DND-41 (cell line): ENCODE measurements at regions not wholly inside any gene's neighbourhood (a gene's known extent, or its start where the extent isn't known, plus 50 kb on each side); places are given as distances from the start of the nearest gene placed in this dataset.

Source experiments
- ATAC-seq: fragments of 200-7000 bp; cut with Tn5 transposase; 3 replicates; pipeline ENCODE4 v1.9.1; 2021; ENCODE audit warnings: low read depth; ENCODE audit not compliant: insufficient read depth
- DNase-seq: peaks from one replicate; pipeline ENCODE4 v3.0.0-alpha.2; 2020
- H2AFZ ChIP-seq: 2 replicates; pipeline ENCODE4 v1.6.0; 2012; ENCODE audit warnings: low read depth, low read length
- H3K27ac ChIP-seq: 2 replicates; pipeline ENCODE4 v1.5.1; 2012; ENCODE audit warnings: low read length, inconsistent platforms
- H3K27me3 ChIP-seq: fragments of 200-600 bp; sonication (generic); 2 replicates; pipeline ENCODE4 v1.6.0; 2012; ENCODE audit warnings: low read length, mild to moderate bottlenecking, inconsistent platforms; ENCODE audit not compliant: insufficient read depth, poor library complexity
- H3K36me3 ChIP-seq: 2 replicates; pipeline ENCODE4 v1.5.1; 2012; ENCODE audit warnings: low read length, inconsistent platforms; ENCODE audit not compliant: insufficient read depth
- H3K4me1 ChIP-seq: 2 replicates; pipeline ENCODE4 v1.5.1; 2012; ENCODE audit warnings: mild to moderate bottlenecking, low read length; ENCODE audit not compliant: insufficient read depth
- H3K4me2 ChIP-seq: 2 replicates; pipeline ENCODE4 v1.6.0; 2012; ENCODE audit warnings: mild to moderate bottlenecking, moderate library complexity, low read length, inconsistent platforms; ENCODE audit not compliant: insufficient read depth
- H3K4me3 ChIP-seq, 2 experiments: fragments of 200-600 bp in 1 of 2; shearing (Covaris generic) in 1 of 2; 2 replicates each; pipeline ENCODE4 v1.5.1; 2012 to 2016; ENCODE audit warnings: inconsistent platforms in 2 of 2, low read length in 2 of 2, mild to moderate bottlenecking in 2 of 2, low read depth in 1 of 2, moderate library complexity in 1 of 2
- H3K79me2 ChIP-seq: 2 replicates; pipeline ENCODE4 v1.6.0; 2012; ENCODE audit warnings: low read length, inconsistent platforms; ENCODE audit not compliant: insufficient read depth
- H3K9ac ChIP-seq: 2 replicates; pipeline ENCODE4 v1.6.0; 2012; ENCODE audit warnings: low read depth, mild to moderate bottlenecking, inconsistent platforms, low read length, moderate library complexity
- H3K9me3 ChIP-seq: 2 replicates; pipeline ENCODE4 v1.5.1; 2012; ENCODE audit warnings: low read length, moderate library complexity, mild to moderate bottlenecking, inconsistent platforms; ENCODE audit not compliant: insufficient read depth, severe bottlenecking
- H4K20me1 ChIP-seq: 2 replicates; pipeline ENCODE4 v1.6.0; 2012; ENCODE audit warnings: low read length; ENCODE audit not compliant: insufficient read depth
- EZH2 ChIP-seq: IDR thresholded peaks from 3 replicates; pipeline ENCODE4 v1.6.1; 2012; ENCODE audit warnings: borderline replicate concordance, low read depth, mild to moderate bottlenecking, moderate library complexity, low read length, inconsistent platforms; ENCODE audit not compliant: severe bottlenecking
- TF ChIP-seq, protein P1 (sequence below): IDR thresholded peaks from 2 replicates; pipeline ENCODE4 v1.5.1; 2012; ENCODE audit warnings: borderline replicate concordance, low read length, moderate library complexity, mild to moderate bottlenecking; ENCODE audit not compliant: poor library complexity, severe bottlenecking; ENCODE audit errors: extremely low read depth

DNA sequence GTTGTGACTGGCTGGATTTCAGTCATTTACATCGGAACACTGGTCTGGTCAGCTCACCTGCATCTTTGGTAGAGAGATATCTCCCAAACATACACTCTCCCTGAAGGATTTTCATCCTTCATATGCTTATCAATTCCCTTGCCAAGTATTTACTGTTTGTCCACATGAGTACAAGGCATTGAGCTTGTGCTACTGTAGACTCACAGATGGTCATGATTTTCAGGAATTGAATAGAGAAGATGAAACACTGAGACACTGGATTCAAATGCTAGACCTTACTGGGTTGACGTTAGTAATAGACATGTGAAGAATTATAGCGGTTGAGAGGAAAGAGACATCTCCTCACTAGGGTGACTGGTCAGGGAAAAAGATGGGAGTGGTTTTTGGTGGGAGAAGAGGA lies 62.9 kb upstream of the ABL1 start:
- no peak overlapping the region for H3K9ac ChIP-seq
- peaks cover 7% of the 10 kb centered on the region; the same call in 1 of the 2 replicates for H3K79me2 ChIP-seq
- H2AFZ ChIP-seq, result no peak overlapping the region
- no peaks in the 10 kb centered on the region for H3K36me3 ChIP-seq
- no peak overlapping the region for H3K4me2 ChIP-seq
- TF ChIP-seq, protein P1, sequence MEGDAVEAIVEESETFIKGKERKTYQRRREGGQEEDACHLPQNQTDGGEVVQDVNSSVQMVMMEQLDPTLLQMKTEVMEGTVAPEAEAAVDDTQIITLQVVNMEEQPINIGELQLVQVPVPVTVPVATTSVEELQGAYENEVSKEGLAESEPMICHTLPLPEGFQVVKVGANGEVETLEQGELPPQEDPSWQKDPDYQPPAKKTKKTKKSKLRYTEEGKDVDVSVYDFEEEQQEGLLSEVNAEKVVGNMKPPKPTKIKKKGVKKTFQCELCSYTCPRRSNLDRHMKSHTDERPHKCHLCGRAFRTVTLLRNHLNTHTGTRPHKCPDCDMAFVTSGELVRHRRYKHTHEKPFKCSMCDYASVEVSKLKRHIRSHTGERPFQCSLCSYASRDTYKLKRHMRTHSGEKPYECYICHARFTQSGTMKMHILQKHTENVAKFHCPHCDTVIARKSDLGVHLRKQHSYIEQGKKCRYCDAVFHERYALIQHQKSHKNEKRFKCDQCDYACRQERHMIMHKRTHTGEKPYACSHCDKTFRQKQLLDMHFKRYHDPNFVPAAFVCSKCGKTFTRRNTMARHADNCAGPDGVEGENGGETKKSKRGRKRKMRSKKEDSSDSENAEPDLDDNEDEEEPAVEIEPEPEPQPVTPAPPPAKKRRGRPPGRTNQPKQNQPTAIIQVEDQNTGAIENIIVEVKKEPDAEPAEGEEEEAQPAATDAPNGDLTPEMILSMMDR, result no peak
- TF ChIP-seq EZH2, result no peak
- no peaks in the 10 kb centered on the region for H3K9me3 ChIP-seq
- DNase-seq (no peak), ATAC-seq (no peak)
- H3K4me3 ChIP-seq, result no peak overlapping the region
- no peaks in the 10 kb centered on the region for H3K4me1 ChIP-seq
- peaks cover 15% of the 10 kb centered on the region for H4K20me1 ChIP-seq
- no peak overlapping the region for H3K27ac ChIP-seq
- no peaks in the 10 kb centered on the region for H3K27me3 ChIP-seq

DNA sequence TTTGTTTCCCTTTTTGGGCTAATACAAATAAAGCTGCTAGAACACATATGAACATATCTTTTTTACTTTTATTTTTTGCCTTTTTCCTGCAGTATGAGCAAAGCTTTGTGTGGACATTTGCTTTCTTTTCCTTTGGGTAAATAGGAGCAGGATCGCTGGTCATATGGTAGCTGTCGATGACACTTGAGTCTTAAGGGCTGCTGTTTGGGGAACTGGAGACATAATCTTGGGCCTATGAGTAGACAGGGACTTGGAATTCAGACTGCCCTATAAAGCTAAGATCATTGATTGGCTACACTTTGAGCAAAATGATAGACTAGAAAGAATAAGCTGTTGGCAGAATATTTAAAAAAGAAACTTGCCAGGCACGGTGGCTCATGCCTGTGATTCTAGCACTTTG lies 60.9 kb upstream of the ABL1 start:
- no peaks in the 10 kb centered on the region for H3K9me3 ChIP-seq
- H3K9ac ChIP-seq, result no peak overlapping the region
- ATAC-seq (no peak), DNase-seq (no peak)
- no peaks in the 10 kb centered on the region for H3K36me3 ChIP-seq
- no peak overlapping the region for H2AFZ ChIP-seq
- no peaks in the 10 kb centered on the region for H3K79me2 ChIP-seq
- H3K4me3 ChIP-seq, result no peak overlapping the region
- H3K4me1 ChIP-seq, result no peaks in the 10 kb centered on the region
- H3K4me2 ChIP-seq, result no peak overlapping the region
- H4K20me1 ChIP-seq, result peaks cover 8% of the 10 kb centered on the region; the same call in 1 of the 2 replicates
- TF ChIP-seq, protein P1, result no peak
- TF ChIP-seq EZH2, result no peak
- no peak overlapping the region for H3K27ac ChIP-seq
- H3K27me3 ChIP-seq, result no peaks in the 10 kb centered on the region

DNA sequence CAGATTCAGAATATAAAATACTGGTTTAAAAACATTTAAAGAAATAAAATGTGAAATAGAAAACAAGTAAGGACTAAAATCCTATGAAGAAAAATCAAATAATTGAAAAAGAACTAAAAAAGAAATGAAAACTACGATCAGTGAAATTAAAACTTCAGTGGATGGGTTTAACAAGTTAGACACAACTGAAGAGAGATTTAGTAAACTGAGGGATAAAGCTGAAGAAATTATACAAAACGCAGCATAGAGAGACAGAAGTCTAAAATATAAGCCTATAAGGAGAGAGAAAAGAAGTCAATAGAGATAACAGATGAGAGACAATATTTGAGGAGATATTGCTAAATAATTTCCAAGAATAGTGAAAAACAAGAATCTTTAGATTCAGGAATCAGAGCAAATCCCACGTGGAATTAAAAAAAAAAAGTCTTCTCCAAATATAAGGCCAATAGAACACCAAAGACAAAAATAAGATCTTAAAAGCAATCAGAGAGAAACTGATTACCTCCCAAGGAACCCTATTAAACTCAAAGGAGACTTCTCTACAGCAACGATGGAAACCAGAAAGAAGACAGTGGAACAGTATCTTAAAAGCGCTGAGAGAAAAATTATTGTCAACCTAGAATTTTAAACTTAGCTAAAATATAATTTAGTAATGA lies 59.6 kb upstream of the ABL1 start:
- Histone ChIP-seq H3K4me3 (no peak overlapping the region), H3K36me3 (no peaks in the 10 kb centered on the region), H4K20me1 (peaks cover 8% of the 10 kb centered on the region; the same call in 1 of the 2 replicates), H3K9ac (no peak overlapping the region), H3K4me2 (no peak overlapping the region), H3K4me1 (no peaks in the 10 kb centered on the region), H3K27me3 (no peaks in the 10 kb centered on the region), H3K27ac (no peak overlapping the region), H2AFZ (no peak overlapping the region), H3K79me2 (no peaks in the 10 kb centered on the region), H3K9me3 (no peaks in the 10 kb centered on the region)
- DNase-seq (no peak), ATAC-seq (no peak)
- no peak for TF ChIP-seq EZH2
- TF ChIP-seq, protein P1, result no peak
